HCEC 1CT (cell line): ENCODE measurements at regions not wholly inside any gene's neighbourhood (a gene's known extent, or its start where the extent isn't known, plus 50 kb on each side); places are given as distances from the start of the nearest gene placed in this dataset.
"Not testable (repeated sequence)": the region's sequence is repeated elsewhere in the genome, so short reads cannot be mapped to it uniquely, and the experiment has no call there.

Source experiments
- DNase-seq: peaks from one replicate; pipeline ENCODE4 v3.0.0-alpha.2; 2017

DNA sequence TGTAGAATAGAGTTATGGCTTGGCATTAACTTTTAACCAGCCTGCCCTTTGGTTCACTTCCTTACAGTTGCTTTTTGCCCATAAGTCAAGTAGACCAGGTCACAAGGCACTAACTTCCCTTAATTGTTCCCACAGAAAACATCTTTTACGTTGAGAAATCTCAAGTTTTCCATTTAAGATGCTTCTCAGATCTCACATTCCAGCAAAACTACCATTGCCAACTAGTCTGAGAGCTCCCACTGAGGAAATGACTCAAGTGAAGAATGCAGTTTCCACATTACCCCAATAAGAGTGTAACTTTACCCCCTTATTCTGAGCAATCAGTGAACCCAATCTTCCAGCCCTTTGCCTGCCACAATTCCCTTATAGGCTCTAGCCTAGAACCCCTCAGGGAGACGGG is 502.2 kb upstream of the OLFM3 start:
- no peak for DNase-seq

DNA sequence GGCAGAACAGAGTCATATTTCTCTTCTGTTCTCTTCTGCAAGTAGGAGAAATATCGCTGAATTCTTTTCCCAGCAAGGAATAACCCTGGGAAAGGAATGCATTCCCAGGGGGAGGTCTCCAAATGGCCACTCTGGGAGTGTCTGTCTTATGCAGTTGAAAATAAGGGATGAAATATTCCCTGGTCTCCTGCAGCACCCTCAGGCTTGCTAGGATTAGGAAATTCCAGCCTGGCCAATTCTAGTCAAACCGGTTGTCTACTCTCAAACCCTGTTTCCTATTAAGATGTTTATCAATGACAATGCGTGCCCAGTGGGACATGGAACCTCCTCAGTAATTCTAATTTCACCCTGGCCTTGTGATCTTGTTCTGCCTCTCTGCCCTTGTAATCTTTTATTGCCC is 501.1 kb upstream of the OLFM3 start:
- not testable (repeated sequence) for DNase-seq

DNA sequence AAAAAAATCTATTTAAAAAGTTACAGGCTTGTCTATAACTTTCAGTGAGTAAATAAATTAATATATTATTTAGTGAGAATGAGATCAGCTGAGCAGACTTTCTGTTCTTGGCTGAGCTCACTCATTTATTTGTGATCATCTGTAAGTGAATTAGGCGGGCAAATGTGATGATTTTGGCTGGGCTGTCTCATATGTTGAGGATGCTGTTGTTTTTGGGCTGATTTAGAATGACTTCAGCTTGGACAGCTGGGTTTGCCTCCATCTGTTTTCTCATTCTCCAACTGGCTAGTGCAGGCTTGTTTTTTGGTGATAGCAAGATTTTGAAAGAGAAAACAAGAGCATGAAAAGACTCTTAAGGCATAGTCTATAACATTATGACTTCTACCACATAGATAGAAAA is 475.8 kb upstream of the OLFM3 start:
- DNase-seq, result no peak

DNA sequence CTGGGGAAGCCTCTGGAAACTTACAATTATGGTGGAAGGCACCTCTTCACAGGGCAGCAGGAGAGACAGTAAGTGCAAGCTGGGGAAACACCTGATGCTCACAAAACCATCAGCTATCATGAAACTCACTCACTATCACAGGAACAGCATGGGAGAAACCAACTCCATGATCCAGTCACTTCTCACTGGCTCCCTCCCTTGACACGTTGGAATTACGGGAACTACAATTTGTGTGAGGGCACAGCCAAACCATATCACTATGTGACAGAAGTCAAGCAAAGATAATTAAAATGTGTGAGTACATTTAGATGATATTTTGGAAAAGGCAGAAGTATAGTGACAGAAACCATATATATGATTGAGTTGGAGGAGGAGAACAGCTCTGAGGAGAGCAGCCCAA is 474.0 kb upstream of the OLFM3 start:
- DNase-seq, result no peak

DNA sequence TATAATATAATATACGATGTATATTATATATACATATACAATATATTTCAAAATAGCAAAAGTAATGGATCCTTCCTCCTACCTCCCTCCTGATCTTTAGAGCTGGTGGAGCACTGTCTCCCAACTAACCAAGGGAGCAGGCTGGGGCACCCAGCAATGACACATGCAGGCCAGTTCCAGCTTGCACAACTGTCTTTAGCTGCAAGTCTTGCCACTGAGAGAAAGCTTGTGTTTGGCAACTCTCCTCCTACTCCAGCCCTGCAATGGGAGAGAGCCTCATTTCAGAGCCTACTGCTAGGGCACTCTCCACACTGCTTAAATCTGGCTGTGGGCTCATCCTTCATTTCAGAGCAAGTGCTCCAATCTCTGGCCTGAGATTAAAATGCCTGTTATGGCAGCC is 469.8 kb upstream of the OLFM3 start:
- DNase-seq, result no peak

DNA sequence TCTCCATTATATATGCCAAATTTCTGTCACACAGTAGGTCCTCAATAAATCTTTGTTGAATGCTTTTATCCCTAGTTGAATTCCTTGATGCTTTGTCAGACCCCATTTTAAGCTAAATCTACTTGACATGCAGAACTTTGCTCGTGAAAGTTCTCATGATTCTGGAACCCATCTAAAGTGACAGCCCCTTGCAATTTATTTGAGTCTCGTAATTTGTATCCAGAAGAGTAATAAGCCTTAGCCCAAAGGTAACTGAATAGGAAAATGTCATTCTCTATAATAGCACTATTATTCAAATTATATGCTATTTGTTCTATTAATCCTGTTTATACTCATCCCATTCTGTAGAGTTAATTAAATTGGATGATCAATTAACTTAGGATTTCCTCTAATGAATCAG is 466.6 kb upstream of the OLFM3 start:
- no peak for DNase-seq

DNA sequence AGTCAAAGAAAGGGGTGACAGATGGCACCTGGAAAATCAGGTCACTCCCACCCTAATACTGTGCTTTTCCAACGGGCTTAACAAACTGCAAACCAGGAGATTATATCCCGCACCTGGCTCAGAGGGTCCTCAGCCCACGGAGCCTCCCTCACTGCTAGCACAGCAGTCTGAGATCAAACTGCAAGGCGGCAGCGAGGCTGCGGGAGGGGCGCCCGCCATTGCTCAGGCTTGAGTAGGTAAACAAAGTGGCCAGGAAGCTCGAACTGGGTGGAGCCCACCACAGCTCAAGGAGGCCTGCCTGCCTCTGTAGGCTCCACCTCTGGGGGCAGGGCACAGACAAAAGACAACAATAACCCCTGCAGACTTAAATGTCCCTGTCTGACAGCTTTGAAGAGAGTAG is 445.6 kb upstream of the OLFM3 start:
- not testable (repeated sequence) for DNase-seq

DNA sequence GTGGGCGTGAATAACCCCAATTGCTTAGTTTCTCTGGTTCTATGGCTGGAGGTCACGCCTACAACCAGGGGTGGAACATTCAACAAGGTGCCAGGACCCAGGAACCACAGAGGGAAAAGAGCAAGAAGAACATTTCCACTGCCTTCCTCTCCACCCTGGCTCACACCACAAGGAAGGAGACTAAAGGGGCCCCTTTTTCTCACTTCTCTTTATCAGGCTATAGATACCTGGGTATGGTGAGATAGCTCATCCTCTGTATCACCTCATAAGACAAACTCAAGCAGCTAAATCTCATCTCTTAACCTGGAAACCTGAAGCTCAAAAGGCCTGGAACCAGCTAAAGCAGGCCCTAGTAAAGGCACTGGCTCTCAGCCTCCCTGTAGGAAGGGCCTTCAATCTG is 438.8 kb upstream of the OLFM3 start:
- DNase-seq, result no peak

DNA sequence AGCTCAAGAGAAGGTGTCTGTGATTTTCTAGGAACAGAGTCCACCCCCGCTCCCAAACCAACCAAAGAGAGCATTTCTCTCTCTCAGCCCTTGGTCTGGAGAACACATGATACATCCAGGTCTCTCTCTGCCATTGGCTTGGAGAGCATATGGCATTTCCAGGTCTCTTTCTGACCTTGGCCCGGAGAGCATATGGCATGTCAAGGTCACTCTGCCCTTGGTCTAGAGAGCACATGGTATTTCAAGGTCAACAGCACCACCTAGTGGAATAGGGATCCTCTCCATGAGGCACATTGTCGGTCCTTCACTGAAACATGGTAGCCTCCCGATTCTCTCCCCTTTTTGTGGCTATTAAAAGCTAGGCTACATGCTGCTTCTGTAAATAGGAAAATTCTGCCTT is 437.7 kb upstream of the OLFM3 start:
- no peak for DNase-seq

DNA sequence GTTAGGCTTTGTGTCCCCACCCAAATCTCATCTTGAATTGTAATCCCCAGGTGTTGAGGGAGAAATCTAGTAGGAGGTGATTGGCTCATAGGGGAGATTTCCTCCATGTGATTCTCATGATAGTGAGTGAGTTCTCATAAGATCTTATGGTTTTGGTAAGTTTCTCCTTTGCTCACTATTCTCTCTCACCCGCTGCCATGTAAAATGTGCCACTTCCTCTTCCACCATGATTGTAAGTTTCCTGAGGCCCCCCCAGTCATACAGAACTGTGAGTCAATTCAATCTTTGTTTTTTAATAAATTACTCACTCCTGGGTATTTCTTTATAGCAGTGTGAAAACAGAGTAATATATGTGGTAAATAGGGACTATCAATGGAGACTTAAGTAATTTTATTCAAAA is 434.5 kb upstream of the OLFM3 start:
- DNase-seq, result no peak

DNA sequence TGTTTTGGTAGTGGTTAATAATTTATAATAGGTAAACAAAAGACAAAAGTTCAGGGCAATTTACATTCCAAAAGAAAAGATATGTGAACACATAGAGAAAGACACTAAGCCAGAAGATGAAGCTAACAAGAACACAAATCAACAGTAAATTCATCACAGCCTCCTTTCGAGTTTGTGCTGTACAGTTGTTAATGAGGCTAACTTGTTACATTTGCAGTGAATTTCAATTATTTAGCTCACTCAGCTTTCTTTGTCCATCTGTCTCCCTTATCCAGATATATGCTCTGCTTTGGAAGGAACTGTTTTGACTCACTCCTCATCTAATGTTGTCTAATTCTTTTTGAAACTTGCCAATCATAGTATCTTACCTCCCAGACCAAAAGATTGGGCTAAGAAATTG is 423.3 kb upstream of the OLFM3 start:
- DNase-seq, result no peak
